Esophagus muscularis mucosa (tissue), 4 donors: ENCODE measurements at regions not wholly inside any gene's neighbourhood (a gene's known extent, or its start where the extent isn't known, plus 50 kb on each side); places are given as distances from the start of the nearest gene placed in this dataset.

Experiments used
- CTCF ChIP-seq, 3 experiments: fragments of 200-600 bp in 2 of 3; fragments of 450-650 bp in 1 of 3; sonication (generic) in 2 of 3; IDR thresholded peaks; one replicate each; pipeline ENCODE4 v1.5.1; 2017 to 2019; ENCODE audit warnings: antibody characterized with exemption in 3 of 3, mild to moderate bottlenecking in 2 of 3, moderate library complexity in 1 of 3
- EP300 ChIP-seq: sonication (generic); formaldehyde crosslinking; IDR thresholded peaks from one replicate; pipeline ENCODE4 v1.6.1; 2017; ENCODE audit warnings: antibody characterized with exemption
- POLR2A ChIP-seq: fragments of 450-650 bp; IDR thresholded peaks from one replicate; pipeline ENCODE4 v1.6.1; 2017; ENCODE audit warnings: antibody characterized with exemption, moderate library complexity, mild to moderate bottlenecking, low read depth
- POLR2AphosphoS5 ChIP-seq, 2 donors: sonication (generic); formaldehyde crosslinking; IDR thresholded peaks; one replicate each; pipeline ENCODE4 v1.6.1; 2017; ENCODE audit warnings: antibody characterized with exemption in 2 of 2

- no peak for TF ChIP-seq POLR2AphosphoS5 (IDR thresholded peaks at IDR 0.05)
- TF ChIP-seq CTCF (IDR thresholded peaks at IDR 0.05) = no peak
- no peak for TF ChIP-seq POLR2A
- TF ChIP-seq EP300 = no peak
Observed at GRCh38 chr22:48047722-48048500, 1285.5 kb downstream of the TBC1D22A start.
